ENCODE measurements at regions not wholly inside any gene's neighbourhood (a gene's known extent, or its start where the extent isn't known, plus 50 kb on each side); places are given as distances from the start of the nearest gene placed in this dataset.

GRCh38 chr6:16078064-16078463 is 50.8 kb upstream of the MYLIP start:
- no peak for DNase-seq

DNA sequence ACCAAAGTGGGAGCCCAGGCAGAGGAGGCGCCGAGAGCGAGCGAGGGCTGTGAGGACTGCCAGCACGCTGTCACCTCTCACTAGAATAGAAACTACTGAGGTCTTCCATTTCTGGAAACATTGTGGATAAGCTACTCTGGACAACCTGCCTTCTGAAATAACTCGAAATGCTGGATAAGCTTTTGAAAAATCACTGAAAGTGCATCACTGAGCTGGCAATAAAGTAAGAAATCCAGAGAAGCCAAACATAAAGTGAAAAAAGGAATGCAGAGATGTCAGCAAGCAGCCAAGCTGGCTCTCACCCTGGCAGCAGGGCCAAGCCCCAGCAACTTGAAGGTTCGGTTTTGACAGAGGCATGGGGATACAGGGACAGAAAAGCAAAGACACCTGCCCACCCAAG is 59.2 kb upstream of the MYLIP start:
- DNase-seq: no peak

DNA sequence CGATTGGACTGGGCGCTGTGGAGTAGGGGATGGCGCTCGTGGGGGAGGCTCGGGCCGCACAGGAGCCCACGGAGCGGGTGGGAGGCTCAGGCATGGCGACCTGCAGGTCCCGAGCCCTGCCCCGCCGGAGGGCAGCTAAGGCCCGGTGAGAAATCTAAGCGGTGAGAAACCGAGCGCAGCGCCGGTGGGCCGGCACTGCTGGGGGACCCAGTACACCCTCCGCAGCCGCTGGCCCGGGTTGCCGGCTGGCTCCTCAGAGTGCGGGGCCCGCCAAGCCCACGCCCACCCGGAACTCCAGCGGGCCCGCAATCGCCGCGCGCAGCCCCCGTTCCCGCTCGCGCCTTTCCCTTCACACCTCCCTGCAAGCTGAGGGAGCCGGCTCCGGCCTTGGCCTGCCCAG is 59.7 kb upstream of the MYLIP start:
- no peak for DNase-seq

GRCh38 chr6:16067568-16067967 is 61.3 kb upstream of the MYLIP start:
- DNase-seq: no peak

DNA sequence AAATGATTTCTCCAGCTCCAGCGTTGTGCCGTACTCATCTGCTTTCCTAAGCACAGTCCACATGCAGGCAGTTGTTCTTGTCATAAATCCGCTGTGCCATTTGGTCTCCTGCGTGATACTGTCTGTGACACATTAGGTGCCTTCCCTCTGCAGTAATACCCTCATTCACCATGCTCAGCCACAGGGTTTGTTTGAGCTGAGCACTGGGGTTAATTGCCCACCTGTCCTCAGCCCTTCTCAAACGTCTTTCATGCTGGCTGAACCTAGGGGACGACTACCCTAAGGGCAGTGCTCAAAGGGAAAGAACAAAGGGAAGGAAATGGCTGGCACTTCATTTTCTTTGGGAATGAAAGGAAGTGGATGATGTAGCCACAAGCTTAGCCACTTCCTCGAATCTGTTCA is 64.2 kb upstream of the MYLIP start:
- no peak for DNase-seq

DNA sequence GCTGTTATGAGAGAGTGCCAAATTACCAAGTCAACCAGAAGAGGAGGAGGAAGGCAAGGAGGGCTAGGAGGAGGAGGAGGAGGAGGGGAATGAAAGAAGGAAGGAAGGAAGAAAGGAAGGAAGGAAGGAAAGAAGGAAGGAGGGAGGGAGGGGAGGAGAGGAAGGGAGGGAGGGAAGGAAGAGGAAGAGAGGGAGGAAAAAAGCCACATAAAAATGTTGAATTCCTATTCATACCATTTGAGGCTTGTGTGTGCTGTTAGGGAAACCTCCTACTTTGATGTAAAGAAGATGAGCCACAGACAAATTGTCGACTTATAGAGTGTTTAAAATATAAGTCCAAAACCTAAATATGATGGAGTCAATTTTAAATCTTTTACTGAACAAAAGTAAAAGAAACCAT is 65.3 kb upstream of the MYLIP start:
- no peak for DNase-seq

DNA sequence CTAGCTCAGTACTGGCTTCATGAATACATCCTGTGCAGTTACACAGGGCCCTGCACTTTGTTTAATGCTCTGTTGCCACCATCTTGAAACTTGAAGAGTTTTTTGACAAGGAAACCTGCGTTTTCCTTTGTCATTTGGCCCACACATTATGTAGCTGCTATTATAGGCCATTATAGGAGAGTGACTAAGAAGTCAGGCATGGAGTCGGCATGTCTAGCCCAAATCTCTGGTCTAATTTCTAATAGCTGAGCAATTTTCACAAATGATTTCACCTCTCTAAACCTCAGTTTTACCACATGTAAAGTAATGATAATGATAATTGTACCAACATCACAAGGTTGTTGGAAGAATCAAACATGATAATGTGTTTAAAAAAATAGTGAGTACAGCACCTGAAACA is 67.1 kb upstream of the MYLIP start:
- DNase-seq: no peak

DNA sequence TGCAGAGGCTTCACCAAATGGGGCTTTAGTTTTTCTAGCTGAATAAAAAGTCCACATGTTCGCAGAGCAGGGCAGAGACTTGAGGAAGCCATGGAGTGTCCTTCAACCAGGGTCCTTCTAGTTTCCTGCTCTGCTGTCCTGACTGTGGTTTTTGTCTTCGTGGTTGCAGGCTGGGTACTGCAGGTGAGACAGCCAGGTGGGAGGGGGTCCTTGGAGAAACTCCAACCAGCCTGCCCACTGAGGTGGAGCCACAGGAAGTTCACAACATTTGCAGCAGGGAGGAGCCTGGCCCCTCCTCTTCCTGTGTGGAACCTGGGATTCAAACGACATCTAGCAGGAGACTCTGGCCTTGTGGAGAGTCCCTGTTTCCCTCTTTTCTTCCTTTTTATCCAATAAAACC is 68.8 kb upstream of the MYLIP start:
- peak in 1 of 2 experiments; percentile 12 for DNase-seq

DNA sequence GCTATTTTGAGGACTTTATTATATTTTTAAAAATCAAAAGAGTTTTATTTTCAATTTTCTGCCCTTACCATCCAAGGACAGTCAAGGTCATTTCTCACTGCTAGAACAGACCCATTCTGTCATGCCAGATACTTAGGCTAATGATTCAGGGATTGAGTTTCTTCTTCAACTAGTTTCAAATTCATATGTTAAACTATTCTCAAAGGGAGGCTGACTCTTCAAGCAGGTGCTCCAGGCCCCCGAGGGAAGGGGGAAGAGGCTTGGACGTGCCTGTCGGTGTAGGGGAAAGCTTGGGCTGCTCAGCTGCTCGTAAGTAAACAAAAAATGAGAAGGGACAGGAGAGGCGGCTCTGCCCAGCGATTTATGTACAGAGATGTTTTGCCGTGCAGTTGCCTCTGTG is 69.4 kb upstream of the MYLIP start:
- peak; percentile 63 to 77 for DNase-seq

DNA sequence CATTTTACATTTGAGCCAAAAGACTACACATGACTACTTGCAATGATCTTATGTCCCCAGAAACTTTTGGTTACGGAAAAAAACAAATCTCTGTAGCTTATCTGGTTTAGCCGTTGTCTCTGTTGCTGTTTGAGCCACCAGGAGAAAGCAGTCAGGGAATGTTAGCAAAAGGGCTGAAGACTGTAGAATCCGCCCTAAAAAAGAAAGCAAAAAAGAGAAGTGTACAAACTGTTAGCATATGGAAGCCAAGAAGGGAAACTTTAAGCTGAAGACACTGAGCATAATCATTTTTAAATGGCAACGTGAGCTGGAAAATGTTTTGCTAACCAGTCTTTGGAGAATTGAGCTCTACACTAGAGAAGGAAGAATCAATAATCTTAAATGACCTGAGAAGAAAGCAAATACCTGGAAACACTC is 69.9 kb upstream of the MYLIP start:
- no peak for DNase-seq

DNA sequence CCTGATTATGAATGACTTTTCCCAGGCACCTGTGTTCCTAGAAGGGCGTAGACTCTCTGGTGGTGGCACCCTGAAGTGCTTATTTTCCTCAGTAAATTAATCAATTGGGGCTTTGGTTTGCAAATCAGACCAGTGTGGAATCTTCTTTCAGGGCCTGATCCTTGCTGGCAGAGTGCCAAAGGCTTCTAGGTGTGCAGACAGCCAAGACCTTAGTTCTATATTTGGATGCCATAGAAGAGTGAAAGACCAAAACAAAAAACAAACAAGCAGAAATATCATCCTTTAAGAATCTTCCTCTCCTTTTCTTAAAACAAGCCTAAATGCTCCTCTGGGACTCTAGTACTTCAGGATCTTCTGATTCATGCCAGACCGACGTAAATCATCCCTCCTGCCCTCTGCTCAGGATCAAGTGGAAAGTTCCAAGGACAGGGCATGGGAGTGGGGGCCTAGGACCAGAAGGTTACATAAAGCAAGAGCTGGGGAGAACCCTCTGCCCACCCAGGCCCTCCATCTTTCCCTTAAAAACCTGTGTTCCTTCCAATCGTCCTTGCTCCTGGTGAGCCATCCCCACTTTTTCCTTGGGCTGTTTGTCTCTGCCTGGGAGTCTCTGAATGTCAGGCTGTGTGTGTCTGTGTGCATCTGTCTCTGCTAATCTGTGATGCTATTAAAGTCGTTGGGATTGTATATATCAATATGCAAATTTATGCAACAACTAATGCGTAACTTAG is 70.5 kb upstream of the MYLIP start:
- DNase-seq: peak; percentile 5 to 48

GRCh38 chr6:16057446-16057845 is 71.4 kb upstream of the MYLIP start:
- DNase-seq: no peak

DNA sequence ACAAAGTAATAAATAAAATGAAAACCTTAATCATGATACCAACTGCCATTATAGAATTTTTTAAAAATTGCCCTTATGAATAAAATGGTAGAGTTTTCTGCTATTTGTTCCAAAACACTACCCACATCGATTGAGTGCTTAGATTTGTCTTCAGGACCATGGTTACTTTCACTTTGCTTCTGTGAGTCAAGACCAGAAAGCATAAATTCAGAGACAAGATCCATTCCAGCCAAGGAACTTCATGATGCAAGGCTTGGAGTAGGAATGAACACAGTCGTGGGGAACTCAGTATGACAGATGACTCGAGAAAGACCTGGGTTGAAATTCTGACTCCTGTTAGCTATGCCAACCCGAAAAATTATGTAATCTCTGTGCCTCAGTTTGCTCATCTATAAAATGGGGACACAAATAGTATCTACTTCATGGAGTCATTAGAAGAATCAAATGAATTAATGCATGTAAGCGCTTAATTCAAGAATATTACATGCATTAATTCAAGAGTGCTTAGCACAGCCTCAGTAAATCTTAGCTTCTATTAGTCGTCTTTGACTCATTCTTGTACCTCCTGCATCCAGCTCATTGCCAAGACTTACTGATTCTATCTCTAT is 72.5 kb upstream of the MYLIP start:
- DNase-seq: no peak

- no peak for DNase-seq
Measured at GRCh38 chr6:16055852-16056251, 73.0 kb upstream of the MYLIP start.

- DNase-seq: no peak
Measured at GRCh38 chr6:16049168-16049567, 79.7 kb upstream of the MYLIP start.

- DNase-seq: no peak
Measured at GRCh38 chr6:16048221-16048620, 80.7 kb upstream of the MYLIP start.

DNA sequence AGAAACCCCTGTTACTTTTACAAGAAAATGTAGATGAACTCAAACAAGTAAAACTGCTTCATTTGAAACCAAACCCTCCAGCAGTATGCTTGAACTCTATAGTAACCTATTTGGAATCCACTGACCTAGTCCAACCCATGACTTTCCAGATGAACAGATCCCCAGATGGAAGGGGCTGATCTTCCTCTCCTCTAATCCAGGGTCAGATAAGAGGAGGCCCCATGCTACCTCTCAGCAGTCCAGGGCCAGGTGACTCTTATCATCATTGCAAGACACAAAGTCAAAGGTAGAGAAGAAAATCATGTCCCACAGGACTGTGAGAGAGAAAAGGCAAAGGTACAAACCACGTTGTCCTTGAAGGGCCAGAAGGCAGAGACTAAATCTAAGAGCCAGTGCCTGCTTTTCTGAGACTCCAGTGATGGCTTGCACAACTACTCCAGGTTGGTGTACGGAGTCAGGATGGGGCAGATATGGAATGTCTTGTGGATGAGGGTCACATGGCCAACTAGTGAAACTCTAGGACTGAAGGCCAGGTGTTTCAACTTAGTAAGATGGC is 81.4 kb upstream of the MYLIP start:
- DNase-seq: no peak

GRCh38 chr6:16045238-16045637 is 83.6 kb upstream of the MYLIP start:
- DNase-seq: peak; percentile 70 to 77

GRCh38 chr6:16044211-16044643 is 84.7 kb upstream of the MYLIP start:
- no peak for DNase-seq

DNA sequence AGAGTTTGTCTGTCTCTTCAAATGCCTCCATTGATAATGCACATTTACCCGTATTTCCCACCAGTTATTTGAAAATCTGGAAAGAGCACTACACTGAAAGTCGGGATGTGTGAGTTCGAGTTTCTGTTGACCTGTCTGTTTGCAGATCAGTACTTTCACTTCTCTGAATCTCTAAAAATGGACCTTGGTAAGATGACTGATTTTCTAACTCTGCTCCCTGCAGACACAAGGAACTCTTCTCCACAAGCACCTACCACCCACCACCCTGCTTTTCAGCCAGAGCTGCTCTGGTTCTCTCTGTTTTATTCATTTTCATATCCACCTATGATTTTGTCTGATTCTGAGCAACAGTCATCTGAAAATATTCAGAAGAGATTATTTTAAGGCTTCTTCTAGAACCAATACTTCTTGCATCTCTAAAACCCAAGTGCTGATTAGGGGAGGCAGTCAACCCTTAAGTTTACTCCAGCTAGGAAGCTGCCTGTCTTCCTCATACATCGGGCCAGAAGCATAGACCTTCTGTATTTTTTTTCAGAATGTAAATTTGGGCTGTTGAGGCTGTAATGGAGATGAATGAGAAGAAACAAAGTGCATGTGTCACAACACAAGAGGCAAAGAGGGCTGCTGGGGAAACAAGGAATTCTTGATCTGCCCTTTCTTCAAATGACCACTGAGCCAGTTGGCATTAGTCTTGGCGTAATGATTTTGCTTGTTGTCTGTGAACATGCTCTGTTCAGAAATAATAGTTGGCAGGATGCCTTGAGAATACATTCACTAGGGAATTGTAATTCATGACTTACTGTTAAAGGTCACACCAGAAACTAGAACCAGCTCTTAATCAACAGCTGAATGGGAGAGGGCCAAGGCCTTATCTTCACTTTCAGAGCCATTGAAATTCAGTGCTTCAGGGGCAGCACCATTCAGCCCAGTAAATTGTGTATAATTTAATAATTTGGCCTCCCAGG is 85.4 kb upstream of the MYLIP start:
- DNase-seq: no peak

DNA sequence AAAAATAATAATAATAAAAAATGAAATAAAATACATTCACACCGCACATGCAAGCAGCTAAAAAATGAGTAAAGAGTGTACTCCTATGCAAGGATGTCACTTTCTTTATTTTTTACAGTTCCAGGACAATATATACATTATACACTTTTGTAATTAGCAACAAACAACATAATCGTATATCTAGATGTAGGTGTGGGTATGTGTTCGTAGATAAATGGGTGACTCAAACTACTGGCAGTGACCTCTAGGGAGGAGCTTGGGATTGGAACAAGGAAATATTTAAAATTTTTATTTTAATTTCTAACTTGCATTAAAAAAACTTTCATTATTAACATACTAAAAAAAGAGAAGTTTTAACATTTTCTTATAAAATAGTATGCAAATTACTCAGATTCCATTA is 86.1 kb upstream of the MYLIP start:
- DNase-seq: no peak

DNA sequence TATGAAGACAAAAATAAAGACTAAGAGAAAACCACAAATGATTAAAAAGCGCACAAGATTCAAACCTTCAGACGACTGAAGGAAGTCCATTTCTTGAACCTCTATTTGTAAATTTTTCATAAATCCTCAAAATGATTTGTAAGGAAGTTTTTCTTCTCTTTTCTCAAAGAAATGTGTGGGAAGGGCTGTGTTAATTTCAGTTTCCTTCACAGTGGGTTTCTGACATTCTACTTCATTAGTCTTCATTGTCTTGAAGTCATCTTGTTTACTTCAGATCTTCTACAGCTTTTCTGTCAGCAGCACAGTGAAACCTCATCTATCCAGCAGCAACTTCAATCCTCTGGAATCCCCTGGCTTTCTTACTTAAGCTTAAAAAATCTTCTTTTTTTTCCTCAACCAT is 87.6 kb upstream of the MYLIP start:
- DNase-seq: no peak

- DNase-seq: no peak
Measured at GRCh38 chr6:16040628-16040974, 88.3 kb upstream of the MYLIP start.
